Activated T-cell treated with anti-CD3 and anti-CD28 coated beads, Interleukin-2, amount 50 U/mL, for 72 hours (primary cell): ENCODE measurements at regions not wholly inside any gene's neighbourhood (a gene's known extent, or its start where the extent isn't known, plus 50 kb on each side); places are given as distances from the start of the nearest gene placed in this dataset.
"Not testable (repeated sequence)": the region's sequence is repeated elsewhere in the genome, so short reads cannot be mapped to it uniquely, and the experiment has no call there.

Experiments used
- ATAC-seq, 2 donors: fragments of 150-1000 bp; cut with Tn5 transposase; replicated peaks in 1 of 2; 2 replicates each; pipeline ENCODE4 v1.10.0; 2021; ENCODE audit warnings: moderate library complexity in 2 of 2, mild to moderate bottlenecking in 1 of 2
- DNase-seq, 2 donors: peaks; one replicate each; pipeline ENCODE4 v3.0.0; 2021 to 2022; ENCODE audit warnings: mixed read lengths in 1 of 2
- H3K27ac Mint-ChIP-seq: one replicate; pipeline ENCODE4 v1.8.0; 2022; ENCODE audit warnings: mild to moderate bottlenecking, moderate library complexity, mixed read lengths
- H3K27me3 Mint-ChIP-seq: one replicate; pipeline ENCODE4 v1.8.0; 2022; ENCODE audit warnings: low read depth, mixed read lengths
- H3K36me3 Mint-ChIP-seq, 2 donors: one replicate each; pipeline ENCODE4 v1.8.0; 2022; ENCODE audit warnings: mixed read lengths in 2 of 2, mild to moderate bottlenecking in 1 of 2; ENCODE audit not compliant: insufficient read depth in 2 of 2
- H3K4me1 Mint-ChIP-seq: one replicate; pipeline ENCODE4 v1.8.0; 2022; ENCODE audit warnings: low read depth, mixed read lengths
- H3K4me3 Mint-ChIP-seq, 2 donors: one replicate each; pipeline ENCODE4 v1.8.0; 2022; ENCODE audit warnings: mild to moderate bottlenecking in 2 of 2, mixed read lengths in 2 of 2, moderate library complexity in 2 of 2
- H3K9me3 Mint-ChIP-seq, 2 donors: one replicate each; pipeline ENCODE4 v1.8.0; 2022; ENCODE audit warnings: mixed read lengths in 2 of 2

DNA sequence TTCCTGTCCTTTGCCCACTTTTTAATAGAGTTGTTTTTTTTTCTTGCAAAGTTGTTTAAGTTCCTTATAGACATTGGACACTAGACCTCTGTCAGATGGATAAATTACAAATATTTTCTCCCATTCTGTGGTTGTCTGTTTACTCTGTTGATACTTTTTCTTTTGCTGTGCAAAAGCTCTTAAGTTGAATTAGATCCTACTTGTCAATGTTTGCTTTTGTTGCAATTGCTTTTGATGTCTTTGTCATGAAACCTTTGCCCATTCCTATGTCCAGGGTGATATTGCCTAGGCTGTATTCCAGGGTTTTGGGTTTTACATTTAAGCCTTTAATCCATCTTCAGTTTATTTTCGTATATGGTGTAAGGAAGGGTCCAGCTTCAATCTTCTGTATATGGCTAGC is 76.9 kb upstream of the AGR3 start:
- Mint-ChIP-seq H3K36me3 (peaks cover 0 to 6% of the 10 kb centered on the region in 2 donors), H3K27ac (no peak overlapping the region), H3K27me3 (no peaks in the 10 kb centered on the region), H3K9me3 (peaks cover 2 to 7% of the 10 kb centered on the region in 2 donors), H3K4me3 (no peak overlapping the region), H3K4me1 (no peaks in the 10 kb centered on the region)
- no peak for DNase-seq
- no peak for ATAC-seq

DNA sequence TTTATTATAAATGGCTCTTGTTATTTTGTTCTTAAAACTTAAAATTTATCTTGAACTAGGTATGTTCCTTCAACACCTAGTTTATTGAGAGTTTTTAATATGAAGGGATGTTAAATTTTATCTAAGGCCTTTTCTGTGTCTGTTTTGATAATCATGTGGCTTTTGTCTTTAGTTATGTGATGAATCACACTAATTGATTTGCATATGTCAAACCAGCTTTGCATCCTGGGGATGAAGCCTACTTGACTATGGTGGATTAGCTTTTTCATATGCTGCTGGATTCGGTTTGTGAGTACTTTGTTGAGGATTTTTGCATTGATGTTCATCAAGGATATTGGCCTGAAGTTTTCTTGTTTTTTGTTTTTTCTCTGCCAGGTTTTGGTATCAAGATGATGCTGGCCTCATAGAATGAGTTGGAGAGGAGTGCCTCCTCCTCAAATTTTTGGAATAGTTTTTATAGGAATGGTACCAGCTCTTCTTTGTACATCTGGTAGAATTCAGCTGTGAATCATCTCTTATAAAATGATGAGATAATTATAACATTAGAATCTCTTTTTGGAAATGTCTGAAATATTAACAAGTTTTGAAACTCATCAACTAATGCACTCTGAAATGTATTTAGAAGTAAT is 78.7 kb upstream of the AGR3 start:
- no peaks in the 10 kb centered on the region for H3K4me1 Mint-ChIP-seq
- H3K27me3 Mint-ChIP-seq: no peaks in the 10 kb centered on the region
- no peak overlapping the region for H3K4me3 Mint-ChIP-seq
- peaks cover 2 to 7% of the 10 kb centered on the region in 2 donors for H3K9me3 Mint-ChIP-seq
- peaks cover 0 to 6% of the 10 kb centered on the region in 2 donors for H3K36me3 Mint-ChIP-seq
- no peak overlapping the region for H3K27ac Mint-ChIP-seq
- ATAC-seq (no peak), DNase-seq (no peak)

GRCh38 chr7:16961641-16962040 is 79.9 kb upstream of the AGR3 start:
- H3K36me3 Mint-ChIP-seq: peaks cover 3 to 6% of the 10 kb centered on the region in 2 donors
- no peaks in the 10 kb centered on the region for H3K27me3 Mint-ChIP-seq
- H3K27ac Mint-ChIP-seq: no peak overlapping the region
- no peak overlapping the region for H3K4me3 Mint-ChIP-seq
- ATAC-seq: no peak
- no peak for DNase-seq
- no peaks in the 10 kb centered on the region for H3K4me1 Mint-ChIP-seq
- H3K9me3 Mint-ChIP-seq: peaks cover 2 to 7% of the 10 kb centered on the region in 2 donors

DNA sequence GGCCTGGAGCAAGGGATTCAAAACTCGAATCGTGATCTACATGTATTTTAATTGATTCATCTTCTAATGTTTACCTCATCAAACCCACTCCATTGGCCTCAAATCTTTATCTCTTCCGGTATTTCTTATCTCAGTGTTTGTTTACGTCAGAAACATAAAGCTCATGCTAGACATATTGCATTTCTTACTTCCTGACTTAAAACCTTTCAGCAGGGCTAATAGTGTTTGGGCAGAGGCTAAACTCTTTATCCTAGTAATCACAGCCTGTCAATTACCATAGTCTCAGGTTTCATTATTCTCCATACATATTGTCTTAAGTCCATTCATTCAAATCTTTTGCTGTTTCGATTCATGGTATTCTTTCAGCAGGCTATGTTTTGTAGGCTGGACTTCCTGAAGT is 81.3 kb upstream of the AGR3 start:
- H3K4me1 Mint-ChIP-seq: no peaks in the 10 kb centered on the region
- H3K4me3 Mint-ChIP-seq: no peak overlapping the region
- no peaks in the 10 kb centered on the region for H3K27me3 Mint-ChIP-seq
- no peak for ATAC-seq
- H3K36me3 Mint-ChIP-seq: peaks cover 3 to 6% of the 10 kb centered on the region in 2 donors
- no peak overlapping the region for H3K27ac Mint-ChIP-seq
- peaks cover 0 to 7% of the 10 kb centered on the region in 2 donors for H3K9me3 Mint-ChIP-seq
- no peak for DNase-seq

- not testable (repeated sequence) for H3K4me3 Mint-ChIP-seq, H3K27ac Mint-ChIP-seq, H3K27me3 Mint-ChIP-seq, H3K36me3 Mint-ChIP-seq, H3K9me3 Mint-ChIP-seq, H3K4me1 Mint-ChIP-seq, DNase-seq, ATAC-seq
These were observed 83.9 kb upstream of the AGR3 start for GRCh38 chr7:16965697-16966096.

DNA sequence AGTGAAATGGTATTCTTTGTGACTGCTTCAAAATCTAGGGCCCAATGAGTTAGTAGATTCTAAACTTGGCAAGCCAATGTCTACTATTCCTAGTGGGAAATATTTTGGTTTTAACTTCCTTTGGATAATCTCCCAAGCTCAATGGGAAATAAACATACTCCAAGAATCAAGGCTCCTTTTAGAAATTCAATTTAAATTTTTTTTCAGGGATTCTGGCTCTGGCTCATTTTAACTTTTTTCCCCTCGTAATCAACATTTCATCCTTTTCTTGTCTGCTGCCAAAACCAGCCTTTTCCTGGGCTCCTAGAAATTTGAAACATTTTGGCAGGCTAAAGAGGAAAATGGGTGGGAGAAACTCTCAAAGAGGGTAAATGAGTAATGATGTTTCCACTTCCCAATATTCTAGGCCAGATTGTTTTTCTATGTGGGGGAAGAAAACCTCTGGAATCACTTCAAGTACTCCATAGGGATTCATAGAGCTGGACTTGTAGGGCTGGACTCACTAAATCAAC is 85.6 kb upstream of the AGR3 start:
- H3K4me3 Mint-ChIP-seq: no peak overlapping the region
- H3K9me3 Mint-ChIP-seq: no peaks in the 10 kb centered on the region
- H3K4me1 Mint-ChIP-seq: no peaks in the 10 kb centered on the region
- no peak for ATAC-seq
- no peak for DNase-seq
- H3K27ac Mint-ChIP-seq: no peak overlapping the region
- no peaks in the 10 kb centered on the region for H3K27me3 Mint-ChIP-seq
- peaks cover 0 to 3% of the 10 kb centered on the region in 2 donors for H3K36me3 Mint-ChIP-seq

- peaks cover 4% of the 10 kb centered on the region for H3K4me1 Mint-ChIP-seq
- H3K36me3 Mint-ChIP-seq: peaks cover 0 to 3% of the 10 kb centered on the region in 2 donors
- no peak overlapping the region for H3K4me3 Mint-ChIP-seq
- H3K27ac Mint-ChIP-seq: no peak overlapping the region
- no peaks in the 10 kb centered on the region for H3K27me3 Mint-ChIP-seq
- H3K9me3 Mint-ChIP-seq: no peaks in the 10 kb centered on the region
- no peak for DNase-seq
- no peak for ATAC-seq
These were observed 89.1 kb upstream of the AGR3 start for GRCh38 chr7:16970732-16971482.

DNA sequence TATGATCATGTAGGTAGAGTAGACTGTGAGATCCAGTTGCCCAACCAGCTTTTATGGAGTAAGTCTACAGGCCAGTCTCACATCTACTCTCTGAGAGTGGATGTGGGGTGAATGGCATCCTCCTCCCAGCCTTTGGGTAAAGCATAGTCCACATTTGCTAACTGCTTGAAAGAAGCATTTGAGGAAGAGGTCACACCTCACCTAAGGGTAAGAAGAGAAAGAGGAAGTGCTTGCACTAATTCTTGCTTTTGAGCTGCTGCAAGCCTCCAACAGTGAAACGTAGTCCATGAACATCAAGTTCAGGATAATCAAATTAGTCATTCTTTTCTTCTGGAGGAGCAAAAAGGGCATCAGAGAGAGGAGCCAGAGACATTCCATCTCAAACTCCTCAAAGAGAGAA is 93.9 kb upstream of the AGR3 start:
- Mint-ChIP-seq H3K4me3 (no peak overlapping the region), H3K4me1 (peaks cover 6% of the 10 kb centered on the region), H3K27me3 (peaks cover 8% of the 10 kb centered on the region), H3K36me3 (no peaks in the 10 kb centered on the region), H3K27ac (no peak overlapping the region), H3K9me3 (no peaks in the 10 kb centered on the region)
- no peak for DNase-seq
- no peak for ATAC-seq

DNA sequence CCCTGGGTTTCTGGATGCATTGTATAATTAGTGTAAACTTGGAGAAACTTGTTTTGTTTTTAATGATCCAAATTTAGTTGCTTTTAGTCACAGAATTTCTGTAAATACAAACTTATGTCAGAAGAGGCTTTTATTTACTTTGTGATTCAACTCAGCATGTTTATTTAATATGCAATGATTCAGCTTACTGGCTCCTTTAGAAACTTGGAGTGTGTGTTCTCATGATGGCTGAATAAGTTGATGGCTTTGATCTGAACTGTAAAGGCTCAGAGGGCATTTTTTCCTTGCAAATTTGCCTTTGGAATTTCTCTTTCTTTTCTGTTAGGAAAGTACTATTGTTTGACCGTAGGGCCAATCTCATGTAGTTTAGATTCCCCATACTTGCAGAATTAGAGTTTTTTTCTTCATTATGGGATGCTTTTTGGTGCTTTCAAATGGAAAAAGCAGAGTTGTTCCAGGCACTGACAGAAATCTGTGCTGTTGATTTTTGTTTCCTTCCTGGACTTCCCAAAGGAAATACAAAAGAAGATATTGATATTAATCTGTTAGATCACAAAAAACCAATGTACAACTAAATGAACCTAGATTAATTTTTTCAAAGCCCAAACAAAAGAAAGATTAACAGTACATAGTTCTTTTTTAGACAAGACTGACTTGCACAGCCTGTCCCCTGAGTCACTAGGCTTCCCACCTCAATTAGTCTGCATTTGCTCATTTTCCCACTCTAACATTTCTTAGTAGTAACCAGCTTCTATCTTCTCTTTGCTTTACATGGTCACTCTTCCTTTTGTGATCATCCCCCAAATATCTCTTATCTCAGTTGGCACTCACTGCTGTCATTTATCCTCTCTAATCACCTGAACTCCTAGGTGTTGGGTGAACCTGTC is 96.8 kb upstream of the AGR3 start:
- H3K4me3 Mint-ChIP-seq: no peak overlapping the region
- H3K4me1 Mint-ChIP-seq: peaks cover 13% of the 10 kb centered on the region
- no peak for DNase-seq
- H3K27ac Mint-ChIP-seq: no peak overlapping the region
- H3K9me3 Mint-ChIP-seq: no peaks in the 10 kb centered on the region
- H3K27me3 Mint-ChIP-seq: peaks cover 12% of the 10 kb centered on the region
- no peak for ATAC-seq
- H3K36me3 Mint-ChIP-seq: no peaks in the 10 kb centered on the region

DNA sequence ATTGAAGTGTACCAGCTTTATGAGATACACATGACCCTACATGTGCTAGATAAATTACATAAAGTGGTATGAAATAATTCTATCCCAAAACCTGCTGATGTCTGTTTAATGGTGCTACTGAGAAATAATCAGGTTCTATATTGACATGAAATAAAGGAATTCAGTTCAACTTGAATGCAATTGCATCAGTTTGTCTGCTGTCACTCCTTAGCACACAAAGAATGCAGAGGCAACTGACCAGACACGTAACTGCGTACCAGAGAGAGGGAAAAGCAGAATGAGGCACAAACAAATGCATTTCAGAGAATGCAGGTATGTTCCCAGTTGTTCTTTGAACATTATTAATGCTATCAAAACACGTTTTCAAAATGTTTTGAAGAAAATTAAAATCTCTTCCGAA is 98.8 kb upstream of the AGR3 start:
- Mint-ChIP-seq H3K36me3 (no peaks in the 10 kb centered on the region), H3K4me1 (peaks cover 15% of the 10 kb centered on the region), H3K4me3 (no peak overlapping the region), H3K27ac (no peak overlapping the region), H3K9me3 (no peaks in the 10 kb centered on the region), H3K27me3 (peaks cover 12% of the 10 kb centered on the region)
- DNase-seq (no peak), ATAC-seq (no peak)

DNA sequence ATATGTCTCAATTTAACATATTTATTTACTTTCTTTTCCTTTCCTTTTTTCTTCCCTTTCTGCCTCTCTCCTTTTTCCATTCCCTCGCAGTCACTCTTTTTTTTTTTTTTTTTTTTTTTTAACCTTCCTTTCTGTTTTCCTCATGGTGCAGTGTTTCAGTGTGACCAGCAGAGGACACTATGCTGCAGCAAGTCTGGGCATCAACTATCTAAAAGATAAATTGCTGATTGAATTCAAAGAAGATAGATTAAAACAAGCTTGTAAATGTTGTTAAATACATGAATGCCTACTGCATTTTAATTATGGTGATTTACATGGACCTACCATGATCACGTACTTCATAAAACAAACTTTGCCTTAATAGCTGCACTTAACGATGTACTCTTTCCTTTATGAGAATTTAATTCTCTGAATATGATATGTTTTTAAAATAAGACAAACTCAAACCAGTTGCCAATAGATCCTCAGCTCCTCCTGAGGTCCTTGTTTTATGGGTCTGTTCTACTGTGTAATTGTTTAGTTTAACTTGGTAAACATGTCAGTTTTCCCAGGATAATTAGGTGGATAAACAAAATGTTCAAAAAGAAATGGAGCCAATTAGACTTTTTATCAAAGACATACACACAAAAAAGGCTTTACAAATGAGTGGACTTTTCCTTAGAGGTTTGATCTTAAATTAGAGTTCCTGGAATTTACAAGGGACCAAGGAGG is 101.0 kb upstream of the AGR3 start:
- Mint-ChIP-seq H3K27me3 (peaks cover 20% of the 10 kb centered on the region), H3K27ac (peak overlapping the region; percentile 86), H3K9me3 (no peaks in the 10 kb centered on the region), H3K4me3 (peak overlapping the region in 1 of 2 donors; percentile 68), H3K4me1 (peaks cover 13% of the 10 kb centered on the region), H3K36me3 (no peaks in the 10 kb centered on the region)
- peak; percentile 7 to 9 for DNase-seq
- no peak for ATAC-seq

GRCh38 chr7:16984375-16984774 is 102.6 kb upstream of the AGR3 start:
- Mint-ChIP-seq H3K27ac (peak overlapping the region; percentile 35), H3K9me3 (no peaks in the 10 kb centered on the region), H3K4me1 (peaks cover 13% of the 10 kb centered on the region), H3K27me3 (peaks cover 14% of the 10 kb centered on the region), H3K4me3 (no peak overlapping the region), H3K36me3 (no peaks in the 10 kb centered on the region)
- DNase-seq (no peak), ATAC-seq (no peak)
